Skin of body (tissue), 1 donor: ENCODE measurements at regions not wholly inside any gene's neighbourhood (a gene's known extent, or its start where the extent isn't known, plus 50 kb on each side); places are given as distances from the start of the nearest gene placed in this dataset.

Source experiments
- DNase-seq: peaks from one replicate; lab custom pipeline; 2025; lab: John Stamatoyannopoulos, UW

GRCh38 chr20:55605594-55605993 lies 399.7 kb downstream of the CBLN4 start:
- no peak for DNase-seq

DNA sequence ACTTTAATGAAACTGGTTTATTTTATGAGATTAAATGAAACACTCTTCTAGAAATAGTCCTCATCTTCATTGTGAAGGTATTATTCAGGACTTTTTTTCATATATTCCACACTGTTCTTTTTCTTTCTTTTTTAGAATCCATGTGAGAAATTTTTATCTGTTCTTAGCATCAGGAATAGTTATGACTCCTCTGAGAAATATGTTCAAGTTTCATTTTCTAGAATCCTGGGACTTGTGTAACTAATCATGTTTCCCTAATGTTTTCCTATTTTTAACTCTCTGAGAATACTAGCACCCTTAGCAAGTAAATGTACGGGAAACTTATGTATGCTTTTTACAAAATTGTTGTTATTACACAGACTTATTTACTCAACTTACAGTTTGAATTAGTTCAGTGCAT lies 407.8 kb downstream of the CBLN4 start:
- DNase-seq = no peak

- no peak for DNase-seq
These were observed 408.9 kb downstream of the CBLN4 start for GRCh38 chr20:55596431-55596830.

GRCh38 chr20:55592866-55593265 lies 412.5 kb downstream of the CBLN4 start:
- DNase-seq = no peak

DNA sequence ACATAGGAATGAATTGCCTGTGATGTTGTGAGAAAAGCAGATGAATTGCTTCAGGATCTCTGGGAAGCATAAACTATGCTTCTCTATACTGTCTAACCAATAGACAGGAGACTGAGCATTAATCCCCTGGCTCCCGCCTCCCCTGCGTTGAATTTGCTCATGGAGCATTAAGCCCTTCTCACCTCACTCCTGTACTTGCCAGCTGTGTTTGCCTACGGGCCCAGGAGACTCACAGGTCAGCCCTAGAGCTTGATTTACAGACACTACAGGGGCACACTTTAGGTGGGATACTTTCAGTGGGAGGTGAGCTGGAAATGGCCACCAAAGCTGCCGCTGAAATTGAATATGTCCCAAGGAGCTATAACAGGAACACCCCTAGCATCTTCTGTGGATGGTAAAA lies 418.7 kb downstream of the CBLN4 start:
- no peak for DNase-seq

- DNase-seq = no peak
These were observed 420.4 kb downstream of the CBLN4 start for GRCh38 chr20:55584964-55585363.

GRCh38 chr20:55584307-55584706 lies 421.0 kb downstream of the CBLN4 start:
- DNase-seq = no peak

GRCh38 chr20:55583036-55583435 lies 422.3 kb downstream of the CBLN4 start:
- no peak for DNase-seq

- no peak for DNase-seq
These were observed 422.8 kb downstream of the CBLN4 start for GRCh38 chr20:55582498-55582897.

DNA sequence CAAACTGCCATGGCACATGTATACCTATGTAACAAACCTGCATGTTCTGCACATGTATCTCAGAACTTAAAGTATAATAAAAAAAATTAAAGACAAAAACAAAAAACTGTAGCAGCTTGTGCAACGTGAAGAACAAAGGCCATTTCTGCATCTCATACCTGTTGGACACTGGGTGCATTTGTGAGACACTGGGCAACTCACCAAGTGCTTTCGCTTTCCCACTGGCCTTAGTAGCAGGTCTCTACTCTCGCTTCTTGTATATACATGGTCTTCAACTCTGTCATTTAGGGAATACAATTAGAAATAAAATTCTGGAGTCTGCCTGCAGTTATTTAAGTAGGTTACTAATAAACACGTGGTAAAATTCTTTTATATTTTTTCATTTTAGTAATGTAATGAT lies 423.8 kb downstream of the CBLN4 start:
- no peak for DNase-seq

GRCh38 chr20:55580475-55580874 lies 424.8 kb downstream of the CBLN4 start:
- DNase-seq = no peak

GRCh38 chr20:55579802-55580201 lies 425.5 kb downstream of the CBLN4 start:
- DNase-seq = no peak

GRCh38 chr20:55576981-55577380 lies 428.3 kb downstream of the CBLN4 start:
- no peak for DNase-seq

DNA sequence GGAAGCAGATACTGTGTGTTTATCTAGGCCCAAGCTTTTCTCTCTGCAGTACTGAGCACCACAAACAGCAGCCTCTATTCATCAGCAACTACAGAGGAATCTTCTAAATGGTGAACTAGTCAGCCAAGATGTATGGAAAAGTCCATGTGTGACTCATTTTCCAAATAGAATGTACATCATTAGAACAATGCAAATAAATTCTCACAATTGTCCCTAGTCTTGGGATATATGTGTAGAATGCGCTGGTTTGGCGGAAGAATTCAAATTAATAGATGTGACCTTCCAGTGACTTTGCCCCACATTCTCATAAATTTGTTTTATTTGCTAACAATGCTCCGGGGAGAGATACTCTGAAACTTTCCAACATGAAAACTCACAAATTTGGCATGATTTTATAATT lies 436.2 kb downstream of the CBLN4 start:
- DNase-seq = peak; percentile 45

DNA sequence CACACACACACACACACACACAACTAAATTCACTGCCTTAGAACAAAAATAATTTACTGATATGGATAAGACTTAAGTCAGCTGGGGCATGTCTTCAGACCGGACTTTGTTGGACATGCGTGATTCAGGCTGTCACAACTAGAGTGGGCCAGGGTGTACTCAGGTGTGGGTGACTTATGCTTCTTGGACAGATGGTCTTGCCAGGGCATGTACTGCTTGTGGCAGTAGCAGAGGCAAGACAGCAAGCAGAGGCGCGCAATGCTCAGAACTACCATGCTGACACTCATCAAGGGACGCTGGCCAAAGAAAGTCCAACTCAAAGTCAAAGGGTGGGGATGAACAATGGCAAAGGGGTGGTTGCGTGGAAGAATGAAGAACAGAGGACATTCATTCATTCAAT lies 437.5 kb downstream of the CBLN4 start:
- no peak for DNase-seq

- no peak for DNase-seq
These were observed 440.1 kb downstream of the CBLN4 start for GRCh38 chr20:55565096-55565773.

- DNase-seq = peak; percentile 61
These were observed 444.1 kb downstream of the CBLN4 start for GRCh38 chr20:55561259-55561658.

- no peak for DNase-seq
These were observed 448.1 kb downstream of the CBLN4 start for GRCh38 chr20:55557191-55557590.

- no peak for DNase-seq
These were observed 450.2 kb downstream of the CBLN4 start for GRCh38 chr20:55555075-55555650.

GRCh38 chr20:55544638-55545037 lies 460.7 kb downstream of the CBLN4 start:
- DNase-seq = no peak

DNA sequence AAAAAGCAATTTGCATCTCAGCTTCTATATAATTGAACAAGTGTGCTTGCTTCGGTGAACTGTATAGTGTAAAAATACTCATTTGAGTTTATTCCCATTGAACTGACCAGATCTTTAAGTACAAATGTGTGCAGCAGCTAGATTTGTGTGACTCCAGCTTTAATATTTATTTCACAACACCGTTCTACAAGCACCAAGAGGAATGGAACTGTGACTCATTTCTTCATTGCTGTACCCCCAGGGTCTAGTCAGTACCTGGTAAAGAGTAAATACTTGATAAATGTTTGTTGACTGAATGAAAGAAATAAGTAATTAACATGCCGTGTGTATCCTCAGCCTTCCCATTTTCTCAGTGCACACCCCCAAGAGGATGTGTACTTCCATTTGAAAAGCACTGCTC lies 464.8 kb downstream of the CBLN4 start:
- DNase-seq = no peak

GRCh38 chr20:55540013-55540412 lies 465.3 kb downstream of the CBLN4 start:
- DNase-seq = no peak

DNA sequence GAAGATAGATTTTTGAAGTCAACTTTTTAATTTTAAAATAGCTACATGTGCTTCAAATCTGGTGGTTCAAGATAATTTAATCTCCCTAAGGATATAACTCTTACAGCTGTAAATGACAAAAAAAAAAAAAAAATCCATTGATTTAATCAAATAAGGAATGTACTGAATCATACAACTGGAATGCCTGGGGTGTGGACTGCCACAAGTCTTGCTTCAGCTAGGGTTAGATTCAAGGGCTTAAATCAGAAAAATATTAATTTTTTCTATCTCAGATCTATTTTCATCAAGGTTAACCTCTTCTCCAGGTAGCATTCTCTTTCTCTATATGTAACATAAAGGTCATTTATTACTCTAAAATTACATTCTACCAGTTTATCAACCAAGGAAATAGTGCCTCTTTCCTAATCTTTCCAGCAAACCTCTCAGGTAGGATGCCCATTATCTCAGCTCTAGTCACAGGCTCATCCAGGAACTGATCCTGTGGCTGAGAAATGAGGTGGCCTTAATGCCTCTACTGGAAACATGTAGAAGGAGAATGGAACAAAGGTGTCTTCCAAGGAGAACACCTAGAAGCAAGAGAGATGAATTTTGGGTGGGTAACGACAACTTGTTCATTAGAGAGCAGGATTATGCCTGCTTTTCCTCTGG lies 466.9 kb downstream of the CBLN4 start:
- no peak for DNase-seq
